ENCODE measurements at regions not wholly inside any gene's neighbourhood (a gene's known extent, or its start where the extent isn't known, plus 50 kb on each side); places are given as distances from the start of the nearest gene placed in this dataset.

- DNase-seq, result no peak
Measured at GRCh38 chr6:148288541-148288940, 54.1 kb upstream of the SASH1 start.

- no peak for DNase-seq
Measured at GRCh38 chr6:148289153-148289552, 53.5 kb upstream of the SASH1 start.

- peak in 1 of 3 donors; percentile 45 for DNase-seq
Measured at GRCh38 chr6:148291876-148292275, 50.8 kb upstream of the SASH1 start.

Measured in muscle of back (tissue), 3 donors.